ENCODE measurements at regions not wholly inside any gene's neighbourhood (a gene's known extent, or its start where the extent isn't known, plus 50 kb on each side); places are given as distances from the start of the nearest gene placed in this dataset.

DNA sequence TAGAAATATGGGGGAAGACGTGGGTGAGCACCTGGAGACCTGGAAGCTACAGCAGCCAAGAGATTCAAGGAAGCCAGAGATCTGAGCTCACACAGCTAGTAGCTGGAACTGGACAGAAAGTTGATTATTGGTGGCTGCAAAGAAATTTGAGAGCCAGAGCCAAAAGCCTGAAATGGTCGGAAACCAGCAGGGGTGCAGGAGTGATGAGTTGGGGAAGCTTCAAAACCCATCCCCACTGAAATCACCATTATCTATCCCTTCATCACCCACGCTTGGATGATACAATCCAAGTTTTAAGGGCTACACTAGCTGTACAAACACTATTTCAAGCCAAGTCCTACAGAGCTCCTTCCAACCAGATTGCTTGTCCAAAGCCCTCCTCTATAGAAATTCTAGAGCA is 296.1 kb upstream of the NEBL start:
- TF ChIP-seq POLR2AphosphoS5 (IDR thresholded peaks at IDR 0.05; ENCODE audit: low read depth, low read length) (no peak), TAF1 (IDR thresholded peaks at IDR 0.05; ENCODE audit: borderline replicate concordance, insufficient read depth, low read length) (no peak), SIN3A (IDR thresholded peaks at IDR 0.05; ENCODE audit: borderline replicate concordance, insufficient read depth, low read length) (no peak)
- TF ChIP-seq, protein P1, sequence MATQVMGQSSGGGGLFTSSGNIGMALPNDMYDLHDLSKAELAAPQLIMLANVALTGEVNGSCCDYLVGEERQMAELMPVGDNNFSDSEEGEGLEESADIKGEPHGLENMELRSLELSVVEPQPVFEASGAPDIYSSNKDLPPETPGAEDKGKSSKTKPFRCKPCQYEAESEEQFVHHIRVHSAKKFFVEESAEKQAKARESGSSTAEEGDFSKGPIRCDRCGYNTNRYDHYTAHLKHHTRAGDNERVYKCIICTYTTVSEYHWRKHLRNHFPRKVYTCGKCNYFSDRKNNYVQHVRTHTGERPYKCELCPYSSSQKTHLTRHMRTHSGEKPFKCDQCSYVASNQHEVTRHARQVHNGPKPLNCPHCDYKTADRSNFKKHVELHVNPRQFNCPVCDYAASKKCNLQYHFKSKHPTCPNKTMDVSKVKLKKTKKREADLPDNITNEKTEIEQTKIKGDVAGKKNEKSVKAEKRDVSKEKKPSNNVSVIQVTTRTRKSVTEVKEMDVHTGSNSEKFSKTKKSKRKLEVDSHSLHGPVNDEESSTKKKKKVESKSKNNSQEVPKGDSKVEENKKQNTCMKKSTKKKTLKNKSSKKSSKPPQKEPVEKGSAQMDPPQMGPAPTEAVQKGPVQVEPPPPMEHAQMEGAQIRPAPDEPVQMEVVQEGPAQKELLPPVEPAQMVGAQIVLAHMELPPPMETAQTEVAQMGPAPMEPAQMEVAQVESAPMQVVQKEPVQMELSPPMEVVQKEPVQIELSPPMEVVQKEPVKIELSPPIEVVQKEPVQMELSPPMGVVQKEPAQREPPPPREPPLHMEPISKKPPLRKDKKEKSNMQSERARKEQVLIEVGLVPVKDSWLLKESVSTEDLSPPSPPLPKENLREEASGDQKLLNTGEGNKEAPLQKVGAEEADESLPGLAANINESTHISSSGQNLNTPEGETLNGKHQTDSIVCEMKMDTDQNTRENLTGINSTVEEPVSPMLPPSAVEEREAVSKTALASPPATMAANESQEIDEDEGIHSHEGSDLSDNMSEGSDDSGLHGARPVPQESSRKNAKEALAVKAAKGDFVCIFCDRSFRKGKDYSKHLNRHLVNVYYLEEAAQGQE (IDR thresholded peaks at IDR 0.05; ENCODE audit: insufficient read depth in 1 of 2, low read depth in 2 of 2, low read length in 2 of 2): no peak

Data from PFSK-1 (cell line).